ENCODE measurements at regions not wholly inside any gene's neighbourhood (a gene's known extent, or its start where the extent isn't known, plus 50 kb on each side); places are given as distances from the start of the nearest gene placed in this dataset.

- H3F3A ChIP-seq (ENCODE audit: low read length, unreplicated experiment) = no peaks in the 10 kb centered on the region
- H3K9ac ChIP-seq (ENCODE audit: low read length) = no peak overlapping the region
- H3K4me1 ChIP-seq (ENCODE audit: insufficient read depth, low read length) = no peaks in the 10 kb centered on the region
- no peak overlapping the region for H3K4me3 ChIP-seq (ENCODE audit: low read length)
- H3K9me2 ChIP-seq (replicated peaks; ENCODE audit: low read length) = no peaks in the 10 kb centered on the region
- no peaks in the 10 kb centered on the region for H4K20me1 ChIP-seq (ENCODE audit: low read length)
- no peak for TF ChIP-seq EZH2phosphoT487 (IDR thresholded peaks at IDR 0.05; ENCODE audit: borderline replicate concordance, low read length)
- TF ChIP-seq CTCF (conservative IDR thresholded peaks at IDR 0.05; ENCODE audit: low read depth, low read length) = no peak
- no peak for TF ChIP-seq EZH2 (IDR thresholded peaks at IDR 0.05; ENCODE audit: low read length, unreplicated experiment)
- intact Hi-C loops (cut with micrococcal nuclease) = no loop called here
- H3K27ac ChIP-seq (ENCODE audit: low read length) = no peak overlapping the region
- no peak for ATAC-seq
- ChIA-PET POLR2A (ENCODE audit: unreplicated experiment) (no interaction called here), CTCF (no interaction called here)
- no peaks in the 10 kb centered on the region for H3K9me3 ChIP-seq (ENCODE audit: low read length)
- H2AFZ ChIP-seq (ENCODE audit: low read length) = no peak overlapping the region
- H3K36me3 ChIP-seq (ENCODE audit: low read depth, low read length) = no peaks in the 10 kb centered on the region
- H3K79me2 ChIP-seq (ENCODE audit: low read length) = no peaks in the 10 kb centered on the region
- no peaks in the 10 kb centered on the region for H3K27me3 ChIP-seq (ENCODE audit: low read length)
- no peak overlapping the region for H3K4me2 ChIP-seq (ENCODE audit: low read length)
- no TSS peak for BruUV-seq (replicated peaks)
- no peak for DNase-seq
Observed at GRCh38 chr16:80200079-80200478, 340.7 kb upstream of the DYNLRB2 start.

GRCh38 chr16:80199614-80200013 lies 341.2 kb upstream of the DYNLRB2 start:
- TF ChIP-seq CTCF (conservative IDR thresholded peaks at IDR 0.05; ENCODE audit: low read depth, low read length) (no peak), EZH2 (IDR thresholded peaks at IDR 0.05; ENCODE audit: low read length, unreplicated experiment) (no peak), EZH2phosphoT487 (IDR thresholded peaks at IDR 0.05; ENCODE audit: borderline replicate concordance, low read length) (no peak)
- no TSS peak for BruUV-seq (replicated peaks)
- no peak overlapping the region for H3K4me3 ChIP-seq (ENCODE audit: low read length)
- no peak overlapping the region for H3K4me2 ChIP-seq (ENCODE audit: low read length)
- no peaks in the 10 kb centered on the region for H3K9me2 ChIP-seq (replicated peaks; ENCODE audit: low read length)
- H3K27me3 ChIP-seq (ENCODE audit: low read length) = no peaks in the 10 kb centered on the region
- no peaks in the 10 kb centered on the region for H3K36me3 ChIP-seq (ENCODE audit: low read depth, low read length)
- DNase-seq (no peak), ATAC-seq (no peak)
- ChIA-PET CTCF (no interaction called here), POLR2A (ENCODE audit: unreplicated experiment) (no interaction called here)
- no peaks in the 10 kb centered on the region for H4K20me1 ChIP-seq (ENCODE audit: low read length)
- no peak overlapping the region for H3K9ac ChIP-seq (ENCODE audit: low read length)
- no peaks in the 10 kb centered on the region for H3K9me3 ChIP-seq (ENCODE audit: low read length)
- no peaks in the 10 kb centered on the region for H3F3A ChIP-seq (ENCODE audit: low read length, unreplicated experiment)
- no peak overlapping the region for H3K27ac ChIP-seq (ENCODE audit: low read length)
- H3K79me2 ChIP-seq (ENCODE audit: low read length) = no peaks in the 10 kb centered on the region
- H2AFZ ChIP-seq (ENCODE audit: low read length) = no peak overlapping the region
- no peaks in the 10 kb centered on the region for H3K4me1 ChIP-seq (ENCODE audit: insufficient read depth, low read length)
- intact Hi-C loops (cut with micrococcal nuclease) = no loop called here

GRCh38 chr16:80198311-80199299 lies 342.2 kb upstream of the DYNLRB2 start:
- CTCF ChIA-PET = no interaction called here

More at GRCh38 chr16:80198311-80199299, 342.2 kb upstream of the DYNLRB2 start:
- H3K36me3 ChIP-seq (ENCODE audit: low read depth, low read length) = no peaks in the 10 kb centered on the region
- H3F3A ChIP-seq (ENCODE audit: low read length, unreplicated experiment) = no peaks in the 10 kb centered on the region
- no peaks in the 10 kb centered on the region for H3K4me1 ChIP-seq (ENCODE audit: insufficient read depth, low read length)
- no peak overlapping the region for H3K27ac ChIP-seq (ENCODE audit: low read length)
- intact Hi-C loops (cut with micrococcal nuclease) = no loop called here
- no TSS peak for BruUV-seq (replicated peaks)
- no peak overlapping the region for H3K9ac ChIP-seq (ENCODE audit: low read length)
- H3K9me3 ChIP-seq (ENCODE audit: low read length) = no peaks in the 10 kb centered on the region
- H4K20me1 ChIP-seq (ENCODE audit: low read length) = no peaks in the 10 kb centered on the region
- no peak overlapping the region for H3K4me3 ChIP-seq (ENCODE audit: low read length)
- H3K79me2 ChIP-seq (ENCODE audit: low read length) = no peaks in the 10 kb centered on the region
- TF ChIP-seq CTCF (conservative IDR thresholded peaks at IDR 0.05; ENCODE audit: low read depth, low read length) (no peak), EZH2 (IDR thresholded peaks at IDR 0.05; ENCODE audit: low read length, unreplicated experiment) (no peak), EZH2phosphoT487 (IDR thresholded peaks at IDR 0.05; ENCODE audit: borderline replicate concordance, low read length) (no peak)
- POLR2A ChIA-PET (ENCODE audit: unreplicated experiment) = no interaction called here
- DNase-seq = peak; percentile 6
- no peaks in the 10 kb centered on the region for H3K27me3 ChIP-seq (ENCODE audit: low read length)
- H3K9me2 ChIP-seq (replicated peaks; ENCODE audit: low read length) = no peaks in the 10 kb centered on the region
- no peak for ATAC-seq
- no peak overlapping the region for H2AFZ ChIP-seq (ENCODE audit: low read length)
- no peak overlapping the region for H3K4me2 ChIP-seq (ENCODE audit: low read length)

All from PC-3 (cell line).